ENCODE measurements at regions not wholly inside any gene's neighbourhood (a gene's known extent, or its start where the extent isn't known, plus 50 kb on each side); places are given as distances from the start of the nearest gene placed in this dataset.

DNA sequence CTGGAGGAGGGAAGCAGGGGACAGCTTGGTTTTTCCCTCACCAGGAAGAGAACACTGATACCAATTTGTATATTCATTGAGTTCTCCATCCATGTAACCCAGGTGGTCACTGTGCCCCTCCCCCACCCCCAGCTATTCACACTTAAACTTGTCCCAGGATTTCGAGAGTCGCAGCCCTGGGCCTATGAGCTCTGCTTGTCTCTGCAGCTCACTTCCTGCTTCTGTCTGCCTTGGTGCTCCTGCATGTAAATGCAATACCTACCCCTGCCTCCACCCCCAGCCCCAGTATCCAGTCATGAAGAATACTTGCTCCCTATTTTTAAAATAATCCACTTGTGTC, 452.2 kb downstream of the BCL11B start:
- TF ChIP-seq, protein P1, sequence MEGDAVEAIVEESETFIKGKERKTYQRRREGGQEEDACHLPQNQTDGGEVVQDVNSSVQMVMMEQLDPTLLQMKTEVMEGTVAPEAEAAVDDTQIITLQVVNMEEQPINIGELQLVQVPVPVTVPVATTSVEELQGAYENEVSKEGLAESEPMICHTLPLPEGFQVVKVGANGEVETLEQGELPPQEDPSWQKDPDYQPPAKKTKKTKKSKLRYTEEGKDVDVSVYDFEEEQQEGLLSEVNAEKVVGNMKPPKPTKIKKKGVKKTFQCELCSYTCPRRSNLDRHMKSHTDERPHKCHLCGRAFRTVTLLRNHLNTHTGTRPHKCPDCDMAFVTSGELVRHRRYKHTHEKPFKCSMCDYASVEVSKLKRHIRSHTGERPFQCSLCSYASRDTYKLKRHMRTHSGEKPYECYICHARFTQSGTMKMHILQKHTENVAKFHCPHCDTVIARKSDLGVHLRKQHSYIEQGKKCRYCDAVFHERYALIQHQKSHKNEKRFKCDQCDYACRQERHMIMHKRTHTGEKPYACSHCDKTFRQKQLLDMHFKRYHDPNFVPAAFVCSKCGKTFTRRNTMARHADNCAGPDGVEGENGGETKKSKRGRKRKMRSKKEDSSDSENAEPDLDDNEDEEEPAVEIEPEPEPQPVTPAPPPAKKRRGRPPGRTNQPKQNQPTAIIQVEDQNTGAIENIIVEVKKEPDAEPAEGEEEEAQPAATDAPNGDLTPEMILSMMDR (tag by site-specific recombination; IDR thresholded peaks at IDR 0.05): no peak
- TF ChIP-seq SP3 (tag by site-specific recombination; IDR thresholded peaks at IDR 0.05) (no peak), ZNF521 (tag by site-specific recombination; IDR thresholded peaks at IDR 0.05) (no peak), ZNF121 (tag by site-specific recombination; IDR thresholded peaks at IDR 0.05) (no peak), HOXA7 (CRISPR knock-in tag; IDR thresholded peaks at IDR 0.05; ENCODE audit: borderline replicate concordance) (no peak), GLIS2 (tag by site-specific recombination; IDR thresholded peaks at IDR 0.05) (no peak), ZIC2 (tag by site-specific recombination; IDR thresholded peaks at IDR 0.05) (no peak)
- TF ChIP-seq, protein P2, sequence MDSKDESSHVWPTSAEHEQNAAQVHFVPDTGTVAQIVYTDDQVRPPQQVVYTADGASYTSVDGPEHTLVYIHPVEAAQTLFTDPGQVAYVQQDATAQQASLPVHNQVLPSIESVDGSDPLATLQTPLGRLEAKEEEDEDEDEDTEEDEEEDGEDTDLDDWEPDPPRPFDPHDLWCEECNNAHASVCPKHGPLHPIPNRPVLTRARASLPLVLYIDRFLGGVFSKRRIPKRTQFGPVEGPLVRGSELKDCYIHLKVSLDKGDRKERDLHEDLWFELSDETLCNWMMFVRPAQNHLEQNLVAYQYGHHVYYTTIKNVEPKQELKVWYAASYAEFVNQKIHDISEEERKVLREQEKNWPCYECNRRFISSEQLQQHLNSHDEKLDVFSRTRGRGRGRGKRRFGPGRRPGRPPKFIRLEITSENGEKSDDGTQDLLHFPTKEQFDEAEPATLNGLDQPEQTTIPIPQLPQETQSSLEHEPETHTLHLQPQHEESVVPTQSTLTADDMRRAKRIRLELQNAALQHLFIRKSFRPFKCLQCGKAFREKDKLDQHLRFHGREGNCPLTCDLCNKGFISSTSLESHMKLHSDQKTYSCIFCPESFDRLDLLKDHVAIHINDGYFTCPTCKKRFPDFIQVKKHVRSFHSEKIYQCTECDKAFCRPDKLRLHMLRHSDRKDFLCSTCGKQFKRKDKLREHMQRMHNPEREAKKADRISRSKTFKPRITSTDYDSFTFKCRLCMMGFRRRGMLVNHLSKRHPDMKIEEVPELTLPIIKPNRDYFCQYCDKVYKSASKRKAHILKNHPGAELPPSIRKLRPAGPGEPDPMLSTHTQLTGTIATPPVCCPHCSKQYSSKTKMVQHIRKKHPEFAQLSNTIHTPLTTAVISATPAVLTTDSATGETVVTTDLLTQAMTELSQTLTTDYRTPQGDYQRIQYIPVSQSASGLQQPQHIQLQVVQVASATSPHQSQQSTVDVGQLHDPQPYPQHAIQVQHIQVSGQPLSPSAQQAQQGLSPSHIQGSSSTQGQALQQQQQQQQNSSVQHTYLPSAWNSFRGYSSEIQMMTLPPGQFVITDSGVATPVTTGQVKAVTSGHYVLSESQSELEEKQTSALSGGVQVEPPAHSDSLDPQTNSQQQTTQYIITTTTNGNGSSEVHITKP (tag by site-specific recombination; IDR thresholded peaks at IDR 0.05): no peak
